ENCODE measurements at regions not wholly inside any gene's neighbourhood (a gene's known extent, or its start where the extent isn't known, plus 50 kb on each side); places are given as distances from the start of the nearest gene placed in this dataset.
A peak's percentile ranks its signal among the peaks of the same experiment; 100 is the strongest.

DNA sequence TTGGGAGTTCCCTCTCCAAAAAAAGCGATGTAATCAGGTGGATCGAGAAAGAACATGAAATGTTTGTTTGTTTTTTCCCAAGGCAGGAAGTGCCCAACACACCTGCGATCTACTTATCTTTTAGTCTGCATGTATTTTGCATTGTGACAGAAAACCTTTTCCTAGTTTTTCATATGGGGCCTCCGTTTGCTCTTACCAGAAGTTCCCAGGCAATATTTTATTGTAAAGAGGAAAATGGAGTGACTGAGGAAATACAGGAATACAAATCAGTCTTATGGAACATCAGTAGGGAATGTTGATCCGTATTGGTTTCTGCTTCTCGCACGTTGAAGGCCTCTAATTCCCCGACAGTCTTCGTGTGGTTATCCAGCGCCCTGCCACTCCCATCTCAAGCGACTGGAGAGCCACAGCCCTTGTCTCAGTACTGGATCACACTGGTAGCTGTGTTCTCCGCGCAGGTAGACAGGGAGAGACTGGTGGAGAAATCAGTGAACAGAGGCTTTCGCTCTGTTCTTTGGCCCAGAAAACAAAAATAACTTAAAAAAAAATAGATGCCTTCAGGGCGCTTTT is 107.4 kb downstream of the TRIM27 start:
- TF ChIP-seq, protein P1, sequence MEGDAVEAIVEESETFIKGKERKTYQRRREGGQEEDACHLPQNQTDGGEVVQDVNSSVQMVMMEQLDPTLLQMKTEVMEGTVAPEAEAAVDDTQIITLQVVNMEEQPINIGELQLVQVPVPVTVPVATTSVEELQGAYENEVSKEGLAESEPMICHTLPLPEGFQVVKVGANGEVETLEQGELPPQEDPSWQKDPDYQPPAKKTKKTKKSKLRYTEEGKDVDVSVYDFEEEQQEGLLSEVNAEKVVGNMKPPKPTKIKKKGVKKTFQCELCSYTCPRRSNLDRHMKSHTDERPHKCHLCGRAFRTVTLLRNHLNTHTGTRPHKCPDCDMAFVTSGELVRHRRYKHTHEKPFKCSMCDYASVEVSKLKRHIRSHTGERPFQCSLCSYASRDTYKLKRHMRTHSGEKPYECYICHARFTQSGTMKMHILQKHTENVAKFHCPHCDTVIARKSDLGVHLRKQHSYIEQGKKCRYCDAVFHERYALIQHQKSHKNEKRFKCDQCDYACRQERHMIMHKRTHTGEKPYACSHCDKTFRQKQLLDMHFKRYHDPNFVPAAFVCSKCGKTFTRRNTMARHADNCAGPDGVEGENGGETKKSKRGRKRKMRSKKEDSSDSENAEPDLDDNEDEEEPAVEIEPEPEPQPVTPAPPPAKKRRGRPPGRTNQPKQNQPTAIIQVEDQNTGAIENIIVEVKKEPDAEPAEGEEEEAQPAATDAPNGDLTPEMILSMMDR (IDR thresholded peaks at IDR 0.05; ENCODE audit: poor library complexity): no peak
- TF ChIP-seq EZH2phosphoT487 (IDR thresholded peaks at IDR 0.05; ENCODE audit: low read depth, severe bottlenecking, unreplicated experiment) (no peak), EZH2 (IDR thresholded peaks at IDR 0.05; ENCODE audit: borderline replicate concordance) (peak; percentile 27)

Measured in hepatocyte (in vitro differentiated cells).